NT2/D1 (cell line): ENCODE measurements at regions not wholly inside any gene's neighbourhood (a gene's known extent, or its start where the extent isn't known, plus 50 kb on each side); places are given as distances from the start of the nearest gene placed in this dataset.
"Not testable (repeated sequence)": the region's sequence is repeated elsewhere in the genome, so short reads cannot be mapped to it uniquely, and the experiment has no call there.

Experiments
- DNase-seq: peaks from one replicate; pipeline ENCODE4 v3.0.0-alpha.2; 2011; ENCODE audit warnings: low read depth, low spot score
- H3K27me3 ChIP-seq: 2 replicates; pipeline ENCODE4 v1.6.0; 2011; ENCODE audit warnings: mild to moderate bottlenecking; ENCODE audit not compliant: insufficient read length, insufficient read depth
- H3K36me3 ChIP-seq: 2 replicates; pipeline ENCODE4 v1.6.1; 2011; ENCODE audit warnings: mild to moderate bottlenecking, low read length, mixed read lengths; ENCODE audit not compliant: insufficient read depth, insufficient read length
- H3K4me1 ChIP-seq: 2 replicates; pipeline ENCODE4 v1.5.1; 2011; ENCODE audit not compliant: insufficient read depth, insufficient read length
- H3K4me3 ChIP-seq: 2 replicates; pipeline ENCODE4 v1.5.1; 2011; ENCODE audit warnings: low read depth; ENCODE audit not compliant: insufficient read length
- H3K9ac ChIP-seq: 2 replicates; pipeline ENCODE4 v1.6.0; 2011; ENCODE audit warnings: low read depth; ENCODE audit not compliant: insufficient read length
- H3K9me3 ChIP-seq: 2 replicates; pipeline ENCODE4 v1.5.1; 2011; ENCODE audit warnings: mild to moderate bottlenecking, low read length; ENCODE audit not compliant: insufficient read depth
- SUZ12 ChIP-seq: IDR thresholded peaks from 2 replicates; pipeline ENCODE4 v1.6.1; 2011; ENCODE audit not compliant: insufficient read length, insufficient read depth; ENCODE audit errors: extremely low read depth
- YY1 ChIP-seq: IDR thresholded peaks from 2 replicates; pipeline ENCODE4 v1.6.1; 2011; ENCODE audit not compliant: insufficient read length, insufficient read depth
- ZNF274 ChIP-seq: IDR thresholded peaks from 2 replicates; pipeline ENCODE4 v1.6.1; 2011; ENCODE audit warnings: mild to moderate bottlenecking, low read depth, low read length

DNA sequence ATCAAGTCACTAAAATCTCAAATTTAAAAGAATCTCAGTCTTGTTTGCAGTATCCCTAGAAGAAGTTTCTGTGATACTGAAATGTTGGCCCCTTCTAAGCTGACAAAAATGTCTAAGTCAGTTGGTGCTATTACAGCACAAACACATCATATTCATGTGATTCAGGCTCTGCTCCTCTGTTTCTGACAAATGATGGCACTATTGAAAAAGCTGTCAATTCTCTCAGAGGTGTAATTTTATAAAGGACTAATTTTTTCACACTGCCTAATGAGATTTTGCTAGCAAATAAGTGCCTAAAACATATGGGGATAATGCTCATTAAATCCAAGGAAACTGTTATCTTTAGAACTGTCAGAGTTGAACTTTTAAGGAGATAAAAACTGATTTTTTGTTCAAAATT is 445.9 kb downstream of the DSC3 start:
- TF ChIP-seq ZNF274 = no peak
- TF ChIP-seq YY1 = no peak
- no peak for TF ChIP-seq SUZ12
- H3K4me1 ChIP-seq = no peaks in the 10 kb centered on the region
- no peak for DNase-seq
- no peaks in the 10 kb centered on the region for H3K27me3 ChIP-seq
- H3K9me3 ChIP-seq = no peaks in the 10 kb centered on the region
- H3K4me3 ChIP-seq = no peak overlapping the region
- H3K9ac ChIP-seq = no peak overlapping the region
- H3K36me3 ChIP-seq = no peaks in the 10 kb centered on the region

DNA sequence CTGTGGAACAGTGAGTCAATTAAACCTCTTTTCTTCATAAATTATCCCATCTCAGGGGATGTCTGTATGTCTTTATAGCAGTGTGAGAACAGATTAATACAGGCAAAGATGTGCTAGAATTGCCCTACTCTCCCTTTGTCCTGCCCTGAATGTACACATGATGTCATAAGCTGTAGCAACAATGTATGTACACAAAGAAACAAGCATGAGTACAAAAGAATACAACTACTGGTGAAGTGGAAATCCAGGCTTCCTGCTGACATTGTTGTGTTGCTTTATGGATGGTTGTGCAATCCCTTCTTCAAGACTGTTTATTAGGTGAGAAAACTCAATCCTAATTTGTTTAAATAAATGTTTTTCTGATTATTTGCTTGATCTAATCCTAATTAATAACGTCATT is 446.6 kb downstream of the DSC3 start:
- H3K27me3 ChIP-seq = no peaks in the 10 kb centered on the region
- no peaks in the 10 kb centered on the region for H3K4me1 ChIP-seq
- H3K36me3 ChIP-seq = no peaks in the 10 kb centered on the region
- DNase-seq = no peak
- no peaks in the 10 kb centered on the region for H3K9me3 ChIP-seq
- H3K9ac ChIP-seq = no peak overlapping the region
- H3K4me3 ChIP-seq = no peak overlapping the region
- TF ChIP-seq SUZ12 (no peak), YY1 (no peak), ZNF274 (no peak)

DNA sequence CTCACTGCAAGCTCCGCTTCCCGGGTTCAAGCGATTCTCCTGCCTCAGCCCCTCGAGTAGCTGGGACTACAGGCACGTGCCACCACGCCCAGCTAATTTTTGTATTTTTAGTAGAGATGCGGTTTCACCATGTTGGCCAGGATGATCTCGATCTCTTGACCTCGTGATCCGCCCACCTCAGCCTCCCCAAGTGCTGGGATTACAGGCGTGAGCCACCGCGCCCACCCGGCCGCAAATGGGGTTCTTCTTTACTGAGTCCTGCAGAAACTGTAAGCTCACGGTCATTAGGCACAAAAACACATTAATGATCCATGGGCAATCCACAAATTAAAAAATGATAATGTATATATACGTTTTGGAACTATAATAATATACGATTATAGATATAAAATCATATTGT is 447.6 kb downstream of the DSC3 start:
- not testable (repeated sequence) for H3K4me1 ChIP-seq, DNase-seq, H3K4me3 ChIP-seq, H3K9me3 ChIP-seq, H3K9ac ChIP-seq, H3K36me3 ChIP-seq, H3K27me3 ChIP-seq

DNA sequence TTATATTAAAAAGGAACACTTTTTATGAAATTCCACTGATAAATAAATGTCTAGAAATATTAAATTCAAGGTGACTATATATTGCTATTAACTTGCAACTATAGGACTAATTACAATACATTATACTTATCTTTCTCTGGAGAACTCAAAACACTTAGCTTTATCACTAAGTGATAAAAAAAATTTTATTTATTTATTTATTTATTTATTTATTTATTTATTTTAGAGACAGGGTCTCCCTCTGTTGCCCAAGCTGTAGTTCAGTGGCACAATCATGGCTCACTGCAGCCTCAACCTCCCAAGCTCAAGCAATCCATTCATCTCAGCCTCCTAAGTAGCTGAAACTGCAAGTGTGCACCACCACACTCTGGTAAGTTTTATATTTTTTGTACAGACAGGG is 451.1 kb downstream of the DSC3 start:
- Histone ChIP-seq H3K36me3 (no peaks in the 10 kb centered on the region), H3K9me3 (no peaks in the 10 kb centered on the region), H3K9ac (no peak overlapping the region), H3K4me1 (no peaks in the 10 kb centered on the region), H3K27me3 (no peaks in the 10 kb centered on the region), H3K4me3 (no peak overlapping the region)
- DNase-seq = no peak
- TF ChIP-seq ZNF274 (no peak), SUZ12 (no peak), YY1 (no peak)

DNA sequence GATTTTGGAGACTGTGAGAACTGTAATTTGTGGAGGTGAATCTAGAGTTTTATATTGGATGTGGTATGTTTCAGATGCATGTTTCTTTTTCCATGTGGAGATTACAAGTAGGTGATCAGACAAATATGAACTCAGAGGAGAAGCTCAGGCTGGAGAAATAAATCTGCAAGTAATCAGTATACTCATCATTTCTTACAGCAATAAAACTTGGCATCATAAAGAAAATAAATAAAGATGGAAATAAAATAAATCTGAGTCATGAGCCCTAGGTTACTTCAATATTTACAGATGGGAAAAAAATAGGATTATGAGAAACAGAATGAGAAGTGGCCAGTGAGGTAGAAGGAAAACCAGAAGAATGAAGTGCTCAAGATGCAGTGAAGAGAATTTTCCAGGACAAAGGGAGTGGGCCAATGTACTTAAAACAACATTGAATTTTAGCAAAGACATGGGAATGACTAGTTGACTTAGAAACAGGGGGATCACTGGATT is 453.8 kb downstream of the DSC3 start:
- DNase-seq = no peak
- TF ChIP-seq SUZ12 (no peak), ZNF274 (no peak), YY1 (no peak)
- Histone ChIP-seq H3K9me3 (no peaks in the 10 kb centered on the region), H3K36me3 (no peaks in the 10 kb centered on the region), H3K4me3 (no peak overlapping the region), H3K9ac (no peak overlapping the region), H3K27me3 (no peaks in the 10 kb centered on the region), H3K4me1 (no peaks in the 10 kb centered on the region)

DNA sequence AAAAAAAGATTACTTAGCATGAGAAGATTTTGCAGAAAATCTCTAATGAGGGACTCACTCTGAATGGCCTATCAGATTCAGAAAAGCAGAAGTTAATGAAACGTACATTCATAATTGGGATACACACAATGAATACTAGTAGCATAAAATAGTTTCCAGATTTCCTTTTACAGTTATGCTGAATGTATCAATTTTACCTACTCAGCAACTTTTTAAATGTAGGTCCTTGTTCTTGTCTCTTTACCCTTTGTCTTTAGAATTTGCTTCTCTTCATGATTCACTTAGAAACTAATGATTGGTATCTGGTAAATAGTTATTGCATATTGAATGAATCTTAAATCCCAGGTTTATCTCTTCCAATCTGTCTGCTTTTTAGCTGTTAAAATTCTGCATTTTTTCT is 458.8 kb downstream of the DSC3 start:
- Histone ChIP-seq H3K36me3 (no peaks in the 10 kb centered on the region), H3K9ac (no peak overlapping the region), H3K27me3 (no peaks in the 10 kb centered on the region), H3K4me1 (no peaks in the 10 kb centered on the region), H3K9me3 (no peaks in the 10 kb centered on the region), H3K4me3 (no peak overlapping the region)
- no peak for TF ChIP-seq ZNF274
- TF ChIP-seq SUZ12 = no peak
- TF ChIP-seq YY1 = no peak
- no peak for DNase-seq

DNA sequence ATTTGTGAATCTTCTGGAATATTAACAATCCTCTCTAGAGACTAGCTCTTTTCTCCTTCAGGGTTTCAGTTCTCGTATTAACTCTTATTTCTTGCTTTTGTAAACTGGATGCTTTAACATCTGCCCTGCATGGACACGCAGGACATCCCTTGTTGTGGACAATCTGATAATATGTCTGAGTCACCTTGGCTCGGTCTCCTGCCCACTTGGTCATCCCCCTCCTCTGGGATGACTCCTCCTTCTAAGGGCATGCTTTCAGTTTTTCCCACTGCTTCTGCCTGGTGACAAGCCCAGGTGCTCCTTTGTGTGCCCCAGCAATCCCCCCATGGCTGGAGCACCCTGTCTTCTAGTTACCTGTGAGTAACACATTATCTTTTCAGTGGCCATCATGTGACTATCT is 460.5 kb downstream of the DSC3 start:
- Histone ChIP-seq H3K27me3 (no peaks in the 10 kb centered on the region), H3K36me3 (no peaks in the 10 kb centered on the region), H3K4me3 (no peak overlapping the region), H3K4me1 (no peaks in the 10 kb centered on the region), H3K9ac (no peak overlapping the region), H3K9me3 (no peaks in the 10 kb centered on the region)
- no peak for DNase-seq
- TF ChIP-seq YY1 (no peak), ZNF274 (no peak), SUZ12 (no peak)

DNA sequence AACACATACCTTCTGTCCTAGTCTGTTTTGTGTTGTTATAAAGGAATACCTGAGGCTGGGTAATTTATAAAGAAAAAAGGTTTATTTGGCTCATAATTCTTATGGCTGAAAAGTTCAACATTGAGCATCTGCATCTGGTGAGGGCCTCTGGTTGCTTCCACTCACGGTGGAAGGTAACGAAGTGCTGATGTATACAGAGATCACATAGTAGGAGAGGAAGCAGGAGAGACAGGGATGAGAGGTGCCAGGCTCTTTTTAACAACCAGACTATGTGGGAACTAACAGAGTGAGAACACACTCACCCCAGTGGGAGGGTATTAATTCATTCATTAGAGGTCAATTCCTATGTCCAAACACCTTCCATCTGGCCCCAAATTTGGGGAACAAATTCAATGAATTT is 463.8 kb downstream of the DSC3 start:
- TF ChIP-seq YY1 (no peak), SUZ12 (no peak), ZNF274 (no peak)
- H3K4me1 ChIP-seq = no peaks in the 10 kb centered on the region
- H3K9ac ChIP-seq = no peak overlapping the region
- H3K4me3 ChIP-seq = no peak overlapping the region
- no peaks in the 10 kb centered on the region for H3K9me3 ChIP-seq
- DNase-seq = no peak
- no peaks in the 10 kb centered on the region for H3K36me3 ChIP-seq
- no peaks in the 10 kb centered on the region for H3K27me3 ChIP-seq
